GM19395 (cell line): ENCODE measurements at regions not wholly inside any gene's neighbourhood (a gene's known extent, or its start where the extent isn't known, plus 50 kb on each side); places are given as distances from the start of the nearest gene placed in this dataset.
A peak's percentile ranks its signal among the peaks of the same experiment; 100 is the strongest.
"Not testable (repeated sequence)": the region's sequence is repeated elsewhere in the genome, so short reads cannot be mapped to it uniquely, and the experiment has no call there.

Source experiments
- ATAC-seq: cut with Tn5 transposase; IDR thresholded peaks from one replicate; pipeline ENCODE4 v1.9.1; 2021; ENCODE audit warnings: mild to moderate bottlenecking, moderate library complexity; ENCODE audit not compliant: unreplicated experiment

DNA sequence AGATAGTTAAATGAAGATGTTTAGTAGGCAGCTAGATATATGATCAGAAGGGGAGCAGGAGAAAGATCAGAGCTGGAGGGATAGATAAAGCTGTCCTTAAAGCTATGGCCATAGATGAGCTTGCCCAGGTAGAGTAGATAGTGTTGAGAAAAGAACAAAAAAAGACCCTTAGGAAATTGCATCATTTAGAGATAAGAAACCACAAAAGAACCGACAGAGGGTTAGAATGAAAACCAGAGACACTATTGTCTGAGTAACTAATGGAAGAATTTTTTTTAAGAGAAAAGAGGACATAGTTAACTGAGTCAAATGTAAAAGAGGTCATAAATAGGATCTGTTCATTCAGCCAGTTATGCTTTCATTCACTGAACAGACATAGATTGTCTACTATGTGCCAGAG, 101.8 kb downstream of the TNFAIP3 start:
- ATAC-seq: no peak

DNA sequence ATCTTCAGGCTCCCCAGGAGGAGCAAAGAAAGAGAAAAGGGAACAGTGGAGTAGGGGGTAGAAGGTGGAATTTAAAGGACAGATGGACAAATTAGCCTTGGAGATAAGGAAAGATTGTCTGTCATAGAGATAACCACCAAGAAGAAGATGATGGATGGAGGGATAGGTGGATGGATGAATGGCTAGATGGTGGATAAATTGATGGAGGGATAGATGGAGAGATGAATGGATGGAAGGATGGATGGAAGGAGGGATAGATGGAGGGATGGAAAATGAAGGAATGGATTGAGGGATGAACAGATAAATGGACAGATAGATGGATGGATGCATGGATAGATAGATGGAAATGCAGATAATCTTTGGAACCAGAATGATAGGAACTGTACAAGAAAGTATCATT, 102.8 kb downstream of the TNFAIP3 start:
- no peak for ATAC-seq

DNA sequence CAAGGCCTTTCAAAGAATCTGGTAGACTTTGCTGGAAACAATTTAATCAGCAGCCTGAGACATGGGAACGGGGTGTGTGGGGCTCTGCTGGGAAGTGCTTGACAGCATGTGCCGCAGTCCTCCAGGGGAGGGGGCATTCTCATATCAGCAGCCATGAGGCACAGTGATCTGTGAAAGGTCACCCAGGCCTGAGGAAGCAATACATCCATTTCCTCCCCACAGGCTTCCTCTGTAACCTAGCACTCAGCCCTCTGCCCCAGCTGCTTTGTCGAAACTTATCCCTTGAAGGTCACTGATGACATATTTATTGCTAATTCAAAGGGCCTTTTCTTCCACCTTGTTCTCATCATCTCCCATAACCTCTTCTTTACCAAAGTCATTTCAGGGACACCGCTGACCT, 103.3 kb downstream of the TNFAIP3 start:
- peak; percentile 68 for ATAC-seq

DNA sequence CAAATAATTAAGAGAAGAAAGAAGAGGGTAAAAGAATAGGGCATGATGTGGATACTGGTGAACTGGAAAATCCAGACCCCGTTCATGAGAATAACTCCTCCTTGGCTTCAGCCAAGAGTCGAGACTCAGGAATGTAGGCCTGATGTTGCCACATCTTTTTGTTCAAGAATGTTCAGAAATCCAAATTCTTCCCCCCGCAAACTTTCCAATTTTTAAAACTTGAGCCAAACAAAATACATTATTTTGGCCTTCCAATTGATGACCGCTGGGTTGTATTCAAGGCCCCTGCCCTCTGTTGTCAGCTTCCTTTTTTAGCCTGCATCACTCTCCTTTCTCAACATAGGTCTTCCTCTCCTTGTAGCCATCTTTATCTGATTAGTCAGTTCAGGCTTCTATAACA, 106.1 kb downstream of the TNFAIP3 start:
- ATAC-seq: no peak

DNA sequence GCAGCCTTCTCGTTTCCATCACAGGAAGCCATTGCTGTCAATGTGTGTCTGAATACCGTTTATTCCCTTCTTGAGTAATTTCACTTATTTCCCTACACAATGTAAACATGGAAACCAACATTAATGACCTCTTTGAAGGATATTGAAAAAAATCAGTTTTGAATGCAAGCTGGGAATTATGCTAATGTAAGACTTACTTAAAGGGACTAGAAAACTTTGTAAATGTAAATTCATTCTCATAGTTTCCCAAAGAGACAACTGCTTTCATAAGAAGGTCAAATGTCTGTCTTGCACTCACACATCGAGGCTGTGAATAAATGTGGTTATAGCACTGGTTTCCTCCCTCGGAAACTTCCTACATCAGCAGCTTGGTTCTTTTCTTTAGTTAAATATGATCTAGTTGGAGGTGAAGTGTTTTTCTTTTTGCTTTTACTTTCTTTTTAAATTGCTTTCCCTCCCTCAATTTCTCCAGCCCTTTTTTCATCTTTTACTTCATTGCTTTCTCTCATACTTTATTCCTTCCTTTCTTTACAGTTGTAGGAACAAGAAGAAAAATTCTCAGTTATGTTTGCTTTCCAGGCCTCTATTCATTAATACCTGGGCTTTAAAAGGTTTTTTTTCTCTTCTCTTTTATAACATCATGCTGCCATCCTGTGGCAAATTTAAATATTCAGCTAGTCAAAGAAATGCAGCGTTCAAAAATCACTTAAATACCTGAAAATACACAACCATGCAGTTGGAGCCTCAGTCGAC, 108.3 kb downstream of the TNFAIP3 start:
- peak; percentile 46 for ATAC-seq

DNA sequence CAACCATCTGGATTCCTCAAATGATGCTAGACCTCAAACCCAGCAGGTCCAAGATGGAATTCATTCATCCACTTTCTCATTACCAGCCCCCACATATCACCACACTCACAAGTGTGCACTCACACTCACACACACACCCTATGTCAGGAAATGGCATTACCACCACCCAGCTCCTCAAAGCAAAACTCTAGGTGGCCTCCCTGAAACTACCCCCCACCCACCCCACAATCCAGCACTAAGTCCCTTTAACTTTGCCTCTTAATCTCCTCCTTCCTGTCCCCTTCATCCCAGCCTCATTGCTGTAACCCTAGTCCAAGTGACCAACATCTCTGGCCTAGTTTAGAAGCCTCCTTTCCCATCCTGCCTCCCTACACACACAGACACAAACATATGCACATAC, 109.4 kb downstream of the TNFAIP3 start:
- no peak for ATAC-seq

DNA sequence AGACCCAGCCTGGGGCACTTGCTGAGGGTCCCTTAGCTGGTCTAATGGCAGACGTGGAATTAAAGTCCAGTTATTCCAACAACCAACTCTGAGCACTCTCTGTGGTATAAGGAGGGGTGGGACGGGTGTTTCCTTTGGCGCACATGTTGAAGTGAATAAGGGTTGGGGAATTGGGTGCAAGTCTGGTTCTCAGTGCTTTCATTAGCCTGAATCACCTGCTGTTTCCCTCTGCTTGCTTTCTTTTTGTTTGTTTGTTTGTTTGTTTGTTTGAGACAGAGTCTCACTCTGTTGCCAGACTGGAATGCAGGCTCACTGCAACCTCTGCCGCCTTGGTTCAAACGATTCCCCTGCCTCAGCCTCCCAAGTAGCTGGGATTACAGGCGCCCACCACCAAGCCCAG, 110.1 kb downstream of the TNFAIP3 start:
- no peak for ATAC-seq

DNA sequence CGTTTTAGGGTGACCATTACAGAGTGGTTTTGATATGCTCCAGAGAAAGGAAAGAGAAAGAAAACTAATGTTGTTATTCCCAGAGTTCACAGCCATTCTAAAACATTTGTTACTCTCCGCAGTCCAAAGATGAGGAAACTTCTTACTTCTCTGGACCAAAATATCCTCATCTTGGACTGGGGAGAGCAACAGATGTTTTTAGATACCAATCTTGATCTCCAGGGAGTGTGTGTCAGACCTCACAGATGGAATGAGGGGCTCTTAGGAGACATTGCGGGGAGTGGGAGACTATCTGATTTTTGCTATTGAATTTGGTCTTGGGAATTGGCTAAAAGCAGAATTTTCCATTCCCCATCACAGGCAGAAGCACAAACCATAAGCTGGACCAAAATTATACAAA, 110.8 kb downstream of the TNFAIP3 start:
- no peak for ATAC-seq

DNA sequence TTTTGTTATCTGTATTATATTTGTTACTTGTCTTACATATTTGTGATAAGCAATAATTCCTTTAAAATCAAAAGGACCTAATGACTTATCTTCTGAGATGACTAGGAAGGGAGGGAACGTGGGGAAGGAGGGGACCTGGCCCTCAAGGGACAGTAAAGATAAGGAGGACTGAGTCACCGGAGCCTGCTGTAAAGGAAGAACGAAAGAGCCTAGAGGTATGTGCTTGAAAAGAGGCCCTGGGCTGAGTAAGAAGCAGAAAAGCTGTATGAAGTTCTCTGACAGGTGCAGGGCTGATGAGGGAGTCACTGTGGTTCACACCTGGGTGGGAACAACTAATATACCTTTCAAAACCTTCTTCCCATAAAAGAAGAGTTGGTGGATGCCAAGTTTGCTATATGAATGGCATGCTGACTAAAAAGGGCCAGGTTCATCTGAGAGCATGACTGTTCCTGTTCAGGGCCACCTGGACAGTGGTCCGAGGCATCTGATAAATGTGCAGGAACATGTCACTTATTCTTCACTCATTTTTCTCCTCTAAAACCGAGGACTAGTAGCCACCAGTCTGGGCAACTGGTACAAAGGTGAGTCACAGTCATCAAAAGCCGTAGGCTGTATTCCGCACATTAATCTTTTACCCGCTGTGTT, 111.3 kb downstream of the TNFAIP3 start:
- ATAC-seq: no peak

DNA sequence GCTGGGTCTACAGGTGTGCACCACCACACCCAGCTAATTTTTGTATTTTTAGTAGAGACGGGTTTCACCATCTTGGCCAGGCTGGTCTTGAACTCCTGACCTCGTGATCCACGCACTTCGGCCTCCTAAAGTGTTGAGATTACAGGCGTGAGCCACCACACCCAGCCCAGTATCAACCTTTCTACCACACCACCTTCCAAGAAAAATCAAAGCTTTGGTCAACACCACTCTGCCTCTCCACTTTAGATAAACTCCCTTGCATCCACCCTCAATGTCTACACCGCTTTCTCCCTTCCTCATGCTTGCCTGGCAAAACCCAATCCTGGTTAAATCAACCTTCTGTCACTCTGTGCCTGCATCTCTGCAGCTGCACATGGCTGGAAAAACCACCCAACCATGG, 112.2 kb downstream of the TNFAIP3 start:
- not testable (repeated sequence) for ATAC-seq

DNA sequence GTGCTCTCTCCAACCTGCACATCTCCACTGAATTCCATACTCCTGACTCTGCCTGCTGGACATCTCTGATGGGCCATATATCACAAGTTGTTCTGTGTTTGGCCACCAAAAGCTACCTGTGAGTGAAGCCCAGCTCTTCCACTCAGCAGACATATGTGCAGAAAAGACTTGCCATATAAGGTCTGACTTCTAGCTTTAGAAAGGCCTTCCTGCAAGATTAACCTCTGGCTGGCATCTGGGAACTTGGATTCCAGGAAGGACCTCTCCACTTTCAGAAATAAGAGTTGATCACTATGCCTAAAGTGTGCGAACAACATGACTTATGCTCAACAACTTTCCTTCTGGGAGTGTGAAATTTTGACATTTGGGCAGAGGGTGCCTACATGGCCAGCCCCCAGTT, 113.7 kb downstream of the TNFAIP3 start:
- ATAC-seq: no peak

DNA sequence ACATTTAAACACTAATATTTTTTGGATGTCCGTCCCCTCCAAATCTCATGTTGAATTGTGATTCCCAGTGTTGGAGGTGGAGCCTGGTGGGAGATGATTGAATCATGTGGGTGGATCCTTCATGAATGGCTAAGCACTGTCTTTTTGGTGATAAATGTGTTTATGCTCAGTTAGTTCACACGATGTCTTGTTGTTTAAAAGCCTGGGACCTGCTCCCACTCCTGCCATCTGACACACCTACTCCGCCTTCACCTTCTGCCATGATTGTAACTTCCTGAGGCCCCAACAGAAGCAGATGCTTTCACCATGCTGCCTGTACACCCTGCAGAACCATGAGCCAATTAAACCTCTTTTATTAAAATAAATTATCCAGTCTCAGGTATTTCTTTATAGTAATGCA, 114.7 kb downstream of the TNFAIP3 start:
- no peak for ATAC-seq

DNA sequence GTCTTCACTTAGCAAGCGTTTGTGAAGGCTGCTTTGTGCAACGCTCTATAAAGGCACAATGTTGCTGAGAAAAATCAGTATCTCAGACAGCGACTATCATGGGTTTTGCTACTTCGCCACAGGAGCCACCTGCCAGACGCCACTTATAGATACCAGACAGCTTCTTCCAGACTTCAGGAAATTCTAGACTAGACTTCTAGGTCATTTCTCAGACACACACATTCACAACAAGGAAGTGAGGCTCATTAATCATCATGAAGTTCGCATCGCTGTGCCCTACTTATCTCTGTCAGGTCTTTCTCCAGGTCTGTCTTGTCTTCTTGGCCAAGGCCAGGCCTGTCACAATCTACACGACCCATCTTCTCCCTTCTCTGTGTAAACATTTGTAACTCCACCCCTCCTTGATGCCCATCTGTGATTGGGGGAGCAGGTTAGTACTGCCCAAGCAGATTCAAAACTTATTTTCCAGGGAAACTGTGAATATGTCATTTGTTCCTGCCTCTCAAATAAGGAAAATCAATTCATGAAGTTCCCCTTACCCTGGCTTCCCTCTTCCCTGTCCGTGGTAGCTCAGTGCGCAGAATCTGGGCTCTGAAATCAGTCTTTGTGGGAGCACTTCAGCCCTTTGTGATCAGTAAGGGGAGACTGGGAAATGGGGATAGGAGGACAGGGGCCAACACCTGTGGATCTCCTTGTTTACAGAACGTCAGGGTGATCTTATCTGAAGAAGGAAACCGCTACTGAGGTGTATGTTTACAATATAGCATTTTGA, 115.5 kb downstream of the TNFAIP3 start:
- ATAC-seq: no peak

DNA sequence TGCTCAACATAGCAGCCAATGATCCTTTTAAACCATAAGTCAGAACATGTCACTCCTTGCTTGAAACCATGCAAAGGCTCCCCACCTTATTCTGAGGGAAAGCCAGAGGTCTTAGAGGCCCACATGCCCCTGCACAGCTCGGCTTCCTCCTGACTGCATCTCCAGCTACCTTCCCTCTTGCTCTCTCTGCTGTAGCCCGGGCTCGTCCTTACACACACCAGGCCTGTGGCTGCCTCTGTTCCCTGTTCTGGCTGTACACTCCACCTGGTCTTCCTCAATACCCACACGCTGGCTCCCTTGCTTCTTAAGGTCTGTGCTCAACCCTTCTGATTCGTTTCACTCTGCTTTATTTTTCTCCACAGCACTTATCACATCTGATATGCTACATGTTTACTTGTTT, 116.2 kb downstream of the TNFAIP3 start:
- ATAC-seq: no peak

DNA sequence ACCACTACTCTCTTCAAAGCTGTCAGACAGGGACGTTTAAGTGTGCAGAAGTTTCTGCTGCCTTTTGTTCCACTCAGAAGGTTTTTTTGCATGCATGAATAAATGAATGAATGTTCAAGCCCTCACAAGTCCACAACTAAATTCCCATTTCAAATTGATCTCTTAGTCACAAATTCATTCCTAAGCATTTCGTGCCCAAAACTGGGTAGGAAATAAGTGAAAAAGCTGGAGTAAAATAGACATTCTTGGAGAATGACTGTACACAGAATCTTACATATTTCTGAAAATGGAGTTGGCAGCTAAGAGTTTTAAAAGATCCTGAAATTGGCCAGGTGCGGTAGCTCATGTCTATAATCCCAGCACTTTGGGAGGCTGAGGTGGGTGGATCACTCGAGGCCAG, 117.6 kb downstream of the PERP start:
- ATAC-seq: no peak

DNA sequence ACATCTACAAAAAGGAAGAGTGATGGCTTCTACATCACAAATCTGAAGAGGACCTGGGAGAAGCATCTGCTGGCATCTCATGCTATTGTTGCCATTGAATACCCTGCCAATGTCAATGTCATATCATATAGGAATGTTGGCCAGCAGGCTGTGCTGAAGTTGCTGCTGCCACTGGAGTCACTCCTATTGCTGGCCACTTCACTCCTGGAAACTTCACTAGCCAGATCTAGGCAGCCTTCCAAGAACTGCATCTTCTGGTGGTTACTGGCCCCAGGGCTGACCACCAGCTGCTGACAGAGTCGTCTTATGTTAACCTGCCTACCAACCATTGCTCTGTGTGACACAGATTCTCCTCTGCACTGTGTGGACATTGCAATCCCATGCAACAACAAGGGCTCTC, 111.8 kb downstream of the PERP start:
- ATAC-seq: no peak

DNA sequence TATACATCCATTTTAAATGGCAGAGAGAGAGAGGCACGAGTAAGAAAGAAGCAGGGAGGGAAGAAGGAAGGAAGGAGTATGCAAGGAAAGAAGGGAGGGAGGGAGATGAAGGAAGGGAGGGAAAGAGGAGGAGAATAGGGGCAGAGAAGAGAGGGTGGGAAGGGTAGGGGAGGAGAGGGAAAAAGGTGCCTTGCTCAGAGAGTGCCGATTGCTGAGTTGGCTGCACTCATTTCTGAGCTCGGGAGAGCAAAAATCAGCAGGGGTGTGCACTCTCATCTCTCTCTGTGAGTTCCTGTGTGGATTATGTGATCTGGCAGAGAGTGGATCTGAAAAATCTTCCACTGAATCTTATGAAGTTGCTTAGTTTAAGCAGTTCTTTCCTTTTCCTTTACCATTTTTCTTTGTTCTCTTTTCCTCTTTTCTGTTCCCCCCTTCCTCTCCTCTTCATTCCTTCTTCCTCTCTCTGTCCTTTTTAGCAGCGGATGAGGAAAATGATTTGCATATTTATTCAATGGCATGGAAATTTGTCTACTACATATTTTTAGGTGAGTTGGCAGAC, 108.7 kb downstream of the PERP start:
- ATAC-seq: no peak

DNA sequence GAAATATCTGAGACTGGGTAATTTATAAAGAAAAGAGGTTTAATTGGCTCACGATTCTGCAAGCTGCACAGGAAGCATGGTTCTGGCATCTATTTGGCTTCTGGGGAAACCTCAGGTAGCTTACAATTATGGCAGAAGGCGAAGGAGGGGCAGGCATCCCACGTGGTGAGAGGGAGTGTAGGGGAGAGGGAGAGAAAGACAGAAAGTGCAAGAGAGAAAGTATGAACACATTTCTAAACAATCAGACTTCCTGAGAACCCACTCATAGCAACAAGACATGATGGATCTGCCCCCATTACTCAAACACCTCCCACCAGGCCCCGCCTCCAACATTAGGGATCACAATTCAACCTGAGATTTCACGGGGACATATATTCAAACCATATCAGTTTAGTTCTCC, 107.4 kb downstream of the PERP start:
- no peak for ATAC-seq

DNA sequence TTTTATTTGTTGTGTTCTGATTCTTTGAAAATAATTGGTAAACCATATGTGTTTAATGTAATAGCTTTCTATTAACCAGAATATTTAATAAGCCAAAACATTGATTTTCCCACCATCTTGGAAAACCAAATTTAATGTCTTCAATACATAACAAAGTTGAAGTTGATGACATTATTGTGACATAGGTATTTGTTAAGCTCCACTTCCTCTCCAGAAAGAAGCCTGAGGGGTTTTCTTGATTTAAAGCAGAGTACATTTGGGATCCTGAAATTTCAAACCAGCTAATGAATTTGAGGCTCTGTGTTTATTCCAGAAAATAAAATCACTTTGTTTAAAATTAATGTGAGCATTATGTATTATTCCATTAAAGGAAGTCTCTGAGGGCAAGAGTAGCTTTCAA, 106.3 kb downstream of the PERP start:
- no peak for ATAC-seq

DNA sequence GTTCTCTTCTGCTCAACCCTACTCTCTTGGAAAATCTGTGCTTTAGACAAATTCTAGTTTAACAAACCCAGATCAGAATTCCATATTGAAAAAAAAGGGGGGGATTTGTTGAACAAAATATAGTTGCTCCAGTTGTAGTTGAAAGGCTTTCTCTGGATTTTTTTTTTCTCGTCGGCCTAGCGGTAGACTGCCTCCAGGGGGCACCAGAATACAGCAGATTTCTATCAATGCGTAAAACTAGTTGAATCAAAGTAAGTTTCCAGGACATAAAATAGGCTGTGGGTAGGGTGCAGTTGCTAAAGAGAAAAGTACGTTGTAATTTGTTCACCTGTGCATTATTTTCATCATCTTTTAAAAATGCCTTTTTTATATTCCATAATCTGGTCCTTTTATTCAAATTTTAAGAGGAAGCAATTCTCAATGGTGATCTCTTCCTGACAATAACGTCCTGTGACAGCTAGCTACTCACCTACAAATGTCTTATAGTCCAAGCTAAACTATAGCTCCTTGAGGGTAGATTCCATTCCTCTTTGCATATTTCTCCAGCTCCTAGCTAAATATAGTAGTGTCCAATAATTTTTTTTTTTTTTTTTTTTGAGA, 105.4 kb downstream of the PERP start:
- no peak for ATAC-seq
